GM06990 (cell line): ENCODE measurements at regions not wholly inside any gene's neighbourhood (a gene's known extent, or its start where the extent isn't known, plus 50 kb on each side); places are given as distances from the start of the nearest gene placed in this dataset.
"Not testable (repeated sequence)": the region's sequence is repeated elsewhere in the genome, so short reads cannot be mapped to it uniquely, and the experiment has no call there.

Experiments used
- DNase-seq: peaks from one replicate; pipeline ENCODE4 v3.0.0-alpha.2; 2011; ENCODE audit not compliant: insufficient read length; ENCODE audit errors: extremely low read depth
- H3K27me3 ChIP-seq: replicated peaks from 2 replicates; pipeline ENCODE4 v1.6.0; 2011; ENCODE audit warnings: low read length; ENCODE audit not compliant: control insufficient read depth, insufficient read depth
- H3K36me3 ChIP-seq: 2 replicates; pipeline ENCODE4 v1.5.1; 2011; ENCODE audit warnings: low read length; ENCODE audit not compliant: control insufficient read depth, insufficient read depth
- H3K4me3 ChIP-seq: replicated peaks from 2 replicates; pipeline ENCODE4 v1.5.1; 2011; ENCODE audit warnings: low read depth, mild to moderate bottlenecking, control low read depth, low read length
- TF ChIP-seq, protein P1 (sequence below): IDR thresholded peaks from 2 replicates; pipeline ENCODE4 v1.5.1; 2011; ENCODE audit warnings: low read length, control low read depth, mild to moderate bottlenecking, inconsistent platforms; ENCODE audit not compliant: insufficient read depth, poor library complexity, severe bottlenecking

- no peaks in the 10 kb centered on the region for H3K36me3 ChIP-seq
- H3K4me3 ChIP-seq = no peak overlapping the region
- DNase-seq = no peak
- H3K27me3 ChIP-seq = no peaks in the 10 kb centered on the region
- TF ChIP-seq, protein P1, sequence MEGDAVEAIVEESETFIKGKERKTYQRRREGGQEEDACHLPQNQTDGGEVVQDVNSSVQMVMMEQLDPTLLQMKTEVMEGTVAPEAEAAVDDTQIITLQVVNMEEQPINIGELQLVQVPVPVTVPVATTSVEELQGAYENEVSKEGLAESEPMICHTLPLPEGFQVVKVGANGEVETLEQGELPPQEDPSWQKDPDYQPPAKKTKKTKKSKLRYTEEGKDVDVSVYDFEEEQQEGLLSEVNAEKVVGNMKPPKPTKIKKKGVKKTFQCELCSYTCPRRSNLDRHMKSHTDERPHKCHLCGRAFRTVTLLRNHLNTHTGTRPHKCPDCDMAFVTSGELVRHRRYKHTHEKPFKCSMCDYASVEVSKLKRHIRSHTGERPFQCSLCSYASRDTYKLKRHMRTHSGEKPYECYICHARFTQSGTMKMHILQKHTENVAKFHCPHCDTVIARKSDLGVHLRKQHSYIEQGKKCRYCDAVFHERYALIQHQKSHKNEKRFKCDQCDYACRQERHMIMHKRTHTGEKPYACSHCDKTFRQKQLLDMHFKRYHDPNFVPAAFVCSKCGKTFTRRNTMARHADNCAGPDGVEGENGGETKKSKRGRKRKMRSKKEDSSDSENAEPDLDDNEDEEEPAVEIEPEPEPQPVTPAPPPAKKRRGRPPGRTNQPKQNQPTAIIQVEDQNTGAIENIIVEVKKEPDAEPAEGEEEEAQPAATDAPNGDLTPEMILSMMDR = no peak
These were observed 97.4 kb downstream of the EMB start for GRCh38 chr5:50343715-50344114.

DNA sequence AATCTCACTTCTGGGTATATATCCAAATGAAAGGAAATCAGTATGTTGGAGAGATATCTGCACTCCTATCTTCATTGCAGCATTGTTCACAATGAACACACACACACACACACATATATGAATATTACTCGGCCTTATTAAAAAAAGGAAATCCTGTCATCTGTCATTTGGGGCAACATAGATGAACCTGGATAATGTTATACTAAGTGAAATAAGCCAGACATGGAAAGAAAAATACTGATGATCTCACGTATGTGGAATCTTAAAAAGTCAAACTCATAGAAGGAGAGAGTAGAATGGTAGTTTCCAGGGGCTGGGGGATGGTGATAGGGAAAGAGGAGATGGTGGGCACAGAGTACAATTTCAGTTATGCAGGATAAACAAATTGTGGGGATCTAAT, 100.3 kb downstream of the EMB start:
- no peaks in the 10 kb centered on the region for H3K36me3 ChIP-seq
- H3K27me3 ChIP-seq = no peaks in the 10 kb centered on the region
- H3K4me3 ChIP-seq = no peak overlapping the region
- TF ChIP-seq, protein P1 = no peak
- no peak for DNase-seq

DNA sequence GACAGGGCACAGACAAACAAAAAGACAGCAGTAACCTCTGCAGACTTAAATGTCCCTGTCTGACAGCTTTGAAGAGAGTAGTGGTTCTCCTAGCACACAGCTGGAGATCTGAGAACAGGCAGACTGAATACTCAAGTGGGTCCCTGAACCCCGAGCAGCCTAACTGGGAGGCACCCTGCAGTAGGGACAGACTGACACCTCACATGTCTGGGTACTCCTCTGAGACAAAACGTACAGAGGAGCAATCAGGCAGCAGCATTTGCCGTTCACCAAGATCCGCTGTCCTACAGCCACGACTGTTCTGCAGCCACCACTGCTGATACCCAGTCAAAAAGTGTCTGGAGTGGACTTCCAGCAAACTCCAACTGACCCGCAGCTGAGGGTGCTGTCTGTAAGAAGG, 110.5 kb downstream of the EMB start:
- H3K4me3 ChIP-seq, H3K36me3 ChIP-seq, DNase-seq, H3K27me3 ChIP-seq: not testable (repeated sequence)

- TF ChIP-seq, protein P1 = no peak
- no peaks in the 10 kb centered on the region for H3K36me3 ChIP-seq
- H3K4me3 ChIP-seq = no peak overlapping the region
- DNase-seq = no peak
- no peaks in the 10 kb centered on the region for H3K27me3 ChIP-seq
These were observed 112.8 kb downstream of the EMB start for GRCh38 chr5:50328193-50328729.

DNA sequence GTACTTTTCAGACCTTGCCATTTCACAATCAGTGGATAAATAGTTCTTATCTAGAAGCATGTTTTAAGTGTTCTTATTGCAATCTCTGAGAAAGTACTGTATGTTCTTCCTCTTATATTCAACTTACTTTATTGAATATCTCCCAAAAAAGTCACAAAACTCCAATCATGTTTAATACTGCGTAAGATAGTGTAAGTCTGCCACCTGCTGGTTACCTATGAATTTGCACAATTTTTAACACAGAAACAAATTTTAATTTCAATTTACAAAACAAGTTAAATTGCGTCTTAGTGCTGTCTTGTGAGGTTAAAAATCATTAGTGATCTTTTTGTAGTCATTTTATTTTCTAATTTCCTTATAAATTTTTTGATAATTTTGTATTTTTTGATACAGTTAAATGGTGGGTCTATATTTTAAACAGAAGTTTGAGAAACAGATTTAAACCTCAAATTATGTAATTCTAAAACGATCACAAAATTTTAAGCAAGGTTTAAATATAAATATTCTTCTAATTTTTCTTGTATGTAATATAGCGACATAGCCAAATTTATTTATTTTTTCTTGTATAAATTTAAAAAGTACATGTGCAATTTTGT, 115.8 kb downstream of the EMB start:
- TF ChIP-seq, protein P1 = peak; percentile 51
- no peak overlapping the region for H3K4me3 ChIP-seq
- peak; percentile 1 for DNase-seq
- no peaks in the 10 kb centered on the region for H3K36me3 ChIP-seq
- no peaks in the 10 kb centered on the region for H3K27me3 ChIP-seq

- H3K4me3 ChIP-seq = no peak overlapping the region
- TF ChIP-seq, protein P1 = peak; percentile 60
- H3K27me3 ChIP-seq = no peaks in the 10 kb centered on the region
- H3K36me3 ChIP-seq = no peaks in the 10 kb centered on the region
- no peak for DNase-seq
These were observed 120.8 kb downstream of the EMB start for GRCh38 chr5:50320131-50320749.
